ENCODE measurements at regions not wholly inside any gene's neighbourhood (a gene's known extent, or its start where the extent isn't known, plus 50 kb on each side); places are given as distances from the start of the nearest gene placed in this dataset.
"Not testable (repeated sequence)": the region's sequence is repeated elsewhere in the genome, so short reads cannot be mapped to it uniquely, and the experiment has no call there.

- not testable (repeated sequence) for H3K9me3 ChIP-seq, H3K4me3 ChIP-seq, H3K36me3 ChIP-seq, H3K27me3 ChIP-seq, DNase-seq
Observed at GRCh38 chr2:89233931-89234330, 542.5 kb downstream of the RPIA start.

- DNase-seq, H3K9me3 ChIP-seq, H3K36me3 ChIP-seq, H3K4me3 ChIP-seq, H3K27me3 ChIP-seq: not testable (repeated sequence)
Observed at GRCh38 chr2:89234818-89235466, 543.5 kb downstream of the RPIA start.

- not testable (repeated sequence) for H3K27me3 ChIP-seq, H3K4me3 ChIP-seq, H3K36me3 ChIP-seq, DNase-seq, H3K9me3 ChIP-seq
Observed at GRCh38 chr2:89236832-89237450, 545.5 kb downstream of the RPIA start.

- not testable (repeated sequence) for H3K36me3 ChIP-seq, H3K9me3 ChIP-seq, H3K4me3 ChIP-seq, DNase-seq, H3K27me3 ChIP-seq
Observed at GRCh38 chr2:89237783-89238182, 546.3 kb downstream of the RPIA start.

GRCh38 chr2:89243114-89243700 is 551.7 kb downstream of the RPIA start:
- not testable (repeated sequence) for H3K9me3 ChIP-seq, H3K36me3 ChIP-seq, H3K27me3 ChIP-seq, H3K4me3 ChIP-seq, DNase-seq

GRCh38 chr2:89244407-89244806 is 552.9 kb downstream of the RPIA start:
- H3K9me3 ChIP-seq, H3K4me3 ChIP-seq, H3K27me3 ChIP-seq, H3K36me3 ChIP-seq, DNase-seq: not testable (repeated sequence)

GRCh38 chr2:89245478-89245877 is 554.0 kb downstream of the RPIA start:
- DNase-seq, H3K9me3 ChIP-seq, H3K4me3 ChIP-seq, H3K27me3 ChIP-seq, H3K36me3 ChIP-seq: not testable (repeated sequence)

GRCh38 chr2:89246027-89246426 is 554.6 kb downstream of the RPIA start:
- H3K27me3 ChIP-seq, H3K9me3 ChIP-seq, DNase-seq, H3K4me3 ChIP-seq, H3K36me3 ChIP-seq: not testable (repeated sequence)

GRCh38 chr2:89246620-89247019 is 555.1 kb downstream of the RPIA start:
- not testable (repeated sequence) for H3K9me3 ChIP-seq, DNase-seq, H3K36me3 ChIP-seq, H3K4me3 ChIP-seq, H3K27me3 ChIP-seq

GRCh38 chr2:89255013-89255412 is 563.5 kb downstream of the RPIA start:
- H3K9me3 ChIP-seq, result not testable (repeated sequence)

GRCh38 chr2:89273443-89273842 is 582.0 kb downstream of the RPIA start:
- H3K27me3 ChIP-seq, H3K36me3 ChIP-seq, H3K9me3 ChIP-seq, DNase-seq, H3K4me3 ChIP-seq: not testable (repeated sequence)

More at GRCh38 chr2:89255013-89255412, 563.5 kb downstream of the RPIA start:
- DNase-seq, H3K4me3 ChIP-seq, H3K27me3 ChIP-seq, H3K36me3 ChIP-seq: not testable (repeated sequence)

GRCh38 chr2:89280536-89280935 is 589.1 kb downstream of the RPIA start:
- H3K27me3 ChIP-seq, H3K4me3 ChIP-seq, H3K36me3 ChIP-seq, H3K9me3 ChIP-seq, DNase-seq: not testable (repeated sequence)

- DNase-seq, H3K36me3 ChIP-seq, H3K4me3 ChIP-seq, H3K9me3 ChIP-seq, H3K27me3 ChIP-seq: not testable (repeated sequence)
Observed at GRCh38 chr2:89286448-89287080, 595.1 kb downstream of the RPIA start.

GRCh38 chr2:89287084-89287483 is 595.6 kb downstream of the RPIA start:
- H3K27me3 ChIP-seq, H3K9me3 ChIP-seq, DNase-seq: not testable (repeated sequence)

GRCh38 chr2:89291717-89292298 is 600.3 kb downstream of the RPIA start:
- H3K9me3 ChIP-seq, H3K27me3 ChIP-seq, DNase-seq, H3K36me3 ChIP-seq, H3K4me3 ChIP-seq: not testable (repeated sequence)

More at GRCh38 chr2:89287084-89287483, 595.6 kb downstream of the RPIA start:
- not testable (repeated sequence) for H3K4me3 ChIP-seq, H3K36me3 ChIP-seq

GRCh38 chr2:89293399-89293798 is 601.9 kb downstream of the RPIA start:
- H3K27me3 ChIP-seq, H3K9me3 ChIP-seq, H3K36me3 ChIP-seq, H3K4me3 ChIP-seq, DNase-seq: not testable (repeated sequence)

- H3K27me3 ChIP-seq, DNase-seq, H3K4me3 ChIP-seq, H3K36me3 ChIP-seq, H3K9me3 ChIP-seq: not testable (repeated sequence)
Observed at GRCh38 chr2:89294335-89294734, 602.9 kb downstream of the RPIA start.

Measured in MG63 (cell line).